CD4-positive, alpha-beta T cell treated with Interleukin-2 at 100 ng/mL for 4 hours (primary cell): ENCODE measurements at regions not wholly inside any gene's neighbourhood (a gene's known extent, or its start where the extent isn't known, plus 50 kb on each side); places are given as distances from the start of the nearest gene placed in this dataset.

Experiments
- DNase-seq: peaks from one replicate; pipeline ENCODE4 v3.0.0-alpha.2; 2020; ENCODE audit warnings: low spot score

GRCh38 chr1:172980971-172981370 is 69.8 kb downstream of the TNFSF18 start:
- no peak for DNase-seq
